K562 (cell line): ENCODE measurements at regions not wholly inside any gene's neighbourhood (a gene's known extent, or its start where the extent isn't known, plus 50 kb on each side); places are given as distances from the start of the nearest gene placed in this dataset.
A peak's percentile ranks its signal among the peaks of the same experiment; 100 is the strongest.

Source experiments
- AFF1 ChIP-seq, 2 experiments: fragments of 450-650 bp; IDR thresholded peaks; 2 replicates each; pipeline ENCODE4 v1.6.1; 2018; ENCODE audit warnings: mild to moderate bottlenecking in 2 of 2, low read depth in 1 of 2; ENCODE audit not compliant: partially characterized antibody in 2 of 2
- ARID1B ChIP-seq: fragments of 450-650 bp; IDR thresholded peaks from 2 replicates; pipeline ENCODE4 v1.6.1; 2016; ENCODE audit warnings: antibody characterized with exemption, mild to moderate bottlenecking, inconsistent platforms
- CBX3 ChIP-seq, 2 experiments: IDR thresholded peaks; 1 replicate in 1 of 2; 2 replicates in 1 of 2; pipeline ENCODE4 v1.6.1; 2012; ENCODE audit warnings: inconsistent platforms in 2 of 2, low read length in 2 of 2, borderline replicate concordance in 1 of 2, control low read depth in 1 of 2
- CTCFL ChIP-seq: IDR thresholded peaks from 2 replicates; pipeline ENCODE4 v1.6.1; 2011; ENCODE audit warnings: borderline replicate concordance, low read depth, mild to moderate bottlenecking, moderate library complexity, low read length; ENCODE audit not compliant: insufficient read depth, poor library complexity, severe bottlenecking
- DPF2 ChIP-seq: fragments of 450-650 bp; IDR thresholded peaks from 2 replicates; pipeline ENCODE4 v1.6.1; 2016
- ESRRA ChIP-seq: fragments of 450-650 bp; IDR thresholded peaks from 2 replicates; pipeline ENCODE4 v1.6.1; 2014; ENCODE audit warnings: low read depth, mild to moderate bottlenecking, moderate library complexity, borderline replicate concordance
- ETV1 ChIP-seq: fragments of 450-650 bp; conservative IDR thresholded peaks from 2 replicates; pipeline ENCODE4 v1.6.1; 2016; ENCODE audit warnings: missing genetic modification characterization, control low read depth, low read depth, missing compliant biosample characterization
- HDAC1 ChIP-seq, 2 experiments: fragments of 450-650 bp; IDR thresholded peaks; 2 replicates each; pipeline ENCODE4 v1.6.1; 2016 to 2017; ENCODE audit warnings: inconsistent platforms in 1 of 2, mild to moderate bottlenecking in 1 of 2, moderate library complexity in 1 of 2
- MECOM ChIP-seq: fragments of 250-450 bp; sonication (Bioruptor Pico); IDR thresholded peaks from 2 replicates; pipeline ENCODE4 v1.8.0; 2022; ENCODE audit warnings: inconsistent platforms
- PHF20 ChIP-seq: fragments of 450-650 bp; IDR thresholded peaks from 2 replicates; pipeline ENCODE4 v1.6.1; 2018; ENCODE audit not compliant: partially characterized antibody
- RBM34 ChIP-seq: fragments of 200-400 bp; formaldehyde crosslinking; IDR thresholded peaks from 2 replicates; pipeline ENCODE4 v1.6.1; 2018; ENCODE audit warnings: low read length, borderline replicate concordance; ENCODE audit not compliant: insufficient read depth
- RNF2 ChIP-seq: sonication (generic); IDR thresholded peaks from 2 replicates; pipeline ENCODE4 v1.6.1; 2016
- SAFB2 ChIP-seq: fragments of 200-400 bp; formaldehyde crosslinking; IDR thresholded peaks from 2 replicates; pipeline ENCODE4 v1.6.1; 2018; ENCODE audit warnings: borderline replicate concordance, low read length, low read depth, moderate library complexity; ENCODE audit not compliant: severe bottlenecking
- SNIP1 ChIP-seq: fragments of 450-650 bp; IDR thresholded peaks from 2 replicates; pipeline ENCODE4 v1.7.1; 2017; ENCODE audit warnings: low read depth, mild to moderate bottlenecking
- SRSF7 ChIP-seq: fragments of 200-400 bp; formaldehyde crosslinking; optimal IDR thresholded peaks from 2 replicates; pipeline ENCODE3; 2017; ENCODE audit warnings: mild to moderate bottlenecking, low read depth, low read length
- VEZF1 ChIP-seq: fragments of 200-800 bp; sonication (Bioruptor generic); IDR thresholded peaks from 2 replicates; pipeline ENCODE4 v1.6.1; 2017; ENCODE audit warnings: missing genetic modification characterization, missing compliant biosample characterization
- ZNF280B ChIP-seq: fragments of 250-450 bp; sonication (Bioruptor Pico); IDR thresholded peaks from 2 replicates; pipeline ENCODE4 v1.5.1; 2021; ENCODE audit warnings: mild to moderate bottlenecking
- ZNF431 ChIP-seq: sonication (generic); formaldehyde crosslinking; IDR thresholded peaks from 2 replicates; pipeline ENCODE4 v1.8.0; 2022; ENCODE audit warnings: mild to moderate bottlenecking, missing genetic modification reagents
- ZNF586 ChIP-seq: fragments of 450-650 bp; formaldehyde crosslinking; conservative IDR thresholded peaks from 2 replicates; pipeline ENCODE4 v1.4.0; 2020; ENCODE audit warnings: mild to moderate bottlenecking, moderate library complexity

- peak; percentile 46 for TF ChIP-seq VEZF1 (CRISPR knock-in tag)
- TF ChIP-seq ETV1 (tag) = 0 out of 2 replicates have a peak, but pooled peaks have one; percentile 46
- no peak for TF ChIP-seq SRSF7
- TF ChIP-seq AFF1 (IDR thresholded peaks at IDR 0.05; ENCODE audit: low read depth in 1 of 2, partially characterized antibody in 2 of 2) = no peak
- 0 out of 2 replicates have a peak, but pooled peaks have one; percentile 12 for TF ChIP-seq ARID1B
- TF ChIP-seq CTCFL = peak; percentile 65
- TF ChIP-seq SNIP1 = no peak
- no peak for TF ChIP-seq RBM34
- TF ChIP-seq CBX3 (IDR thresholded peaks at IDR 0.05; ENCODE audit: borderline replicate concordance in 1 of 2, low read length in 2 of 2) = no peak
- no peak for TF ChIP-seq RNF2
- TF ChIP-seq HDAC1 (IDR thresholded peaks at IDR 0.05) = 0 out of 4 replicates have a peak, but pooled peaks of 1 of the 2 experiments have one; percentile 14
- TF ChIP-seq MECOM (CRISPR knock-in tag) = no peak
- TF ChIP-seq PHF20 = no peak
- no peak for TF ChIP-seq SAFB2
- TF ChIP-seq ZNF280B = no peak
- TF ChIP-seq ZNF586 = no peak
- TF ChIP-seq DPF2 = no peak
- no peak for TF ChIP-seq ESRRA
- TF ChIP-seq ZNF431 (CRISPR knock-in tag) = no peak
Measured at GRCh38 chr1:20430355-20431175, 55.4 kb downstream of the CAMK2N1 start (continued).
